GM12865 (cell line): ENCODE measurements at regions not wholly inside any gene's neighbourhood (a gene's known extent, or its start where the extent isn't known, plus 50 kb on each side); places are given as distances from the start of the nearest gene placed in this dataset.

Source experiments
- DNase-seq: peaks from one replicate; pipeline ENCODE4 v3.0.0; 2010; ENCODE audit warnings: low read depth
- H3K4me3 ChIP-seq: 2 replicates; pipeline ENCODE4 v1.5.1; 2011; ENCODE audit warnings: mild to moderate bottlenecking, low read depth, low read length, control low read depth
- CTCF ChIP-seq: IDR thresholded peaks from 2 replicates; pipeline ENCODE4 v1.5.1; 2011; ENCODE audit warnings: low read length, control low read depth, low read depth, inconsistent platforms; ENCODE audit not compliant: insufficient read depth; ENCODE audit errors: missing control alignments

- TF ChIP-seq CTCF = no peak
- DNase-seq = no peak
- H3K4me3 ChIP-seq = no peak overlapping the region
Measured at GRCh38 chr4:82043081-82043808, 330.5 kb downstream of the HNRNPD start.

- DNase-seq = no peak
- no peak for TF ChIP-seq CTCF
- H3K4me3 ChIP-seq = no peak overlapping the region
Measured at GRCh38 chr4:82042042-82042441, 331.7 kb downstream of the HNRNPD start.

GRCh38 chr4:82038936-82039335 lies 334.9 kb downstream of the HNRNPD start:
- no peak for TF ChIP-seq CTCF
- no peak for DNase-seq
- no peak overlapping the region for H3K4me3 ChIP-seq

GRCh38 chr4:82036181-82036580 lies 337.6 kb downstream of the HNRNPD start:
- no peak for DNase-seq
- no peak overlapping the region for H3K4me3 ChIP-seq
- TF ChIP-seq CTCF = no peak

GRCh38 chr4:82034878-82035277 lies 338.9 kb downstream of the HNRNPD start:
- no peak for DNase-seq
- H3K4me3 ChIP-seq = no peak overlapping the region
- TF ChIP-seq CTCF = no peak

GRCh38 chr4:82033862-82034261 lies 339.9 kb downstream of the HNRNPD start:
- no peak for DNase-seq
- no peak for TF ChIP-seq CTCF

GRCh38 chr4:82031376-82031927 lies 342.3 kb downstream of the HNRNPD start:
- no peak for DNase-seq
- H3K4me3 ChIP-seq = no peak overlapping the region
- no peak for TF ChIP-seq CTCF

More at GRCh38 chr4:82033862-82034261, 339.9 kb downstream of the HNRNPD start:
- no peak overlapping the region for H3K4me3 ChIP-seq
